ENCODE measurements at regions not wholly inside any gene's neighbourhood (a gene's known extent, or its start where the extent isn't known, plus 50 kb on each side); places are given as distances from the start of the nearest gene placed in this dataset.
A peak's percentile ranks its signal among the peaks of the same experiment; 100 is the strongest.

GRCh38 chr3:153602801-153603200, 440.8 kb downstream of the RAP2B start:
- no peak for TF ChIP-seq CTCF (IDR thresholded peaks at IDR 0.05; ENCODE audit: insufficient read depth, missing control alignments)
- no peak for FAIRE-seq
- DNase-seq (ENCODE audit: insufficient read length, low spot score): no peak

- TF ChIP-seq CTCF (IDR thresholded peaks at IDR 0.05; ENCODE audit: insufficient read depth, missing control alignments): no peak
- no peak for FAIRE-seq
- DNase-seq (ENCODE audit: insufficient read length, low spot score): no peak
These were observed 452.1 kb downstream of the RAP2B start for GRCh38 chr3:153614140-153614539.

- FAIRE-seq (peak; percentile 86), DNase-seq (ENCODE audit: insufficient read length, low spot score) (no peak)
- TF ChIP-seq CTCF (IDR thresholded peaks at IDR 0.05; ENCODE audit: insufficient read depth, missing control alignments): no peak
These were observed 452.5 kb downstream of the RAP2B start for GRCh38 chr3:153614563-153614962.

GRCh38 chr3:153615863-153616262, 453.8 kb downstream of the RAP2B start:
- no peak for TF ChIP-seq CTCF (IDR thresholded peaks at IDR 0.05; ENCODE audit: insufficient read depth, missing control alignments)
- DNase-seq (ENCODE audit: insufficient read length, low spot score) (no peak), FAIRE-seq (peak; percentile 98)

GRCh38 chr3:153617463-153617862, 455.4 kb downstream of the RAP2B start:
- DNase-seq (ENCODE audit: insufficient read length, low spot score) (no peak), FAIRE-seq (no peak)
- TF ChIP-seq CTCF (IDR thresholded peaks at IDR 0.05; ENCODE audit: insufficient read depth, missing control alignments): no peak

GRCh38 chr3:153618176-153618575, 456.1 kb downstream of the RAP2B start:
- FAIRE-seq (no peak), DNase-seq (ENCODE audit: insufficient read length, low spot score) (no peak)
- TF ChIP-seq CTCF (IDR thresholded peaks at IDR 0.05; ENCODE audit: insufficient read depth, missing control alignments): no peak

GRCh38 chr3:153619268-153619667, 457.2 kb downstream of the RAP2B start:
- DNase-seq (ENCODE audit: insufficient read length, low spot score) (no peak), FAIRE-seq (no peak)
- TF ChIP-seq CTCF (IDR thresholded peaks at IDR 0.05; ENCODE audit: insufficient read depth, missing control alignments): no peak

Data from D721Med (cell line).